NCI-H2196 (cell line): ENCODE measurements at regions not wholly inside any gene's neighbourhood (a gene's known extent, or its start where the extent isn't known, plus 50 kb on each side); places are given as distances from the start of the nearest gene placed in this dataset.

Experiments used
- DNase-seq: peaks from one replicate; lab custom pipeline; 2025; ENCODE audit not compliant: unreplicated experiment; lab: John Stamatoyannopoulos, UW

DNA sequence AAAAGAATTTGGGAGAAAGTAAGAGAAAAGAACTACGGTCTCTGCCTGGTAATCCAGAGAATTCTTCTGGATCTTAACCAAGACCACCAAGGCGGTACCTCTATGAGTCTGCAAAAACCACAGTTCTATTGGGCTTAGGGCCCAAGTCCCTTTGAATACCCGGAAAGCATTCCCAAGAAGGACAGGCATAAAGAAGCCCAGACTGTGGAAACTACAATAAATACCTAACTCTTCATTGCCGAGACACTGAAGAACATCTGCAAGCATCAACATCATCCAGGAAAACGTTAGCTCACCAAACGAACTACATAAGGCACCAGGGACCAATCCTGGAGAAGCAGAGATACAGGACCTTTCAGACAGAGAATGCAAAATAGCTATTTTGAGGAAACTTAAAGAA, 162.3 kb upstream of the TMC3 start:
- no peak for DNase-seq

DNA sequence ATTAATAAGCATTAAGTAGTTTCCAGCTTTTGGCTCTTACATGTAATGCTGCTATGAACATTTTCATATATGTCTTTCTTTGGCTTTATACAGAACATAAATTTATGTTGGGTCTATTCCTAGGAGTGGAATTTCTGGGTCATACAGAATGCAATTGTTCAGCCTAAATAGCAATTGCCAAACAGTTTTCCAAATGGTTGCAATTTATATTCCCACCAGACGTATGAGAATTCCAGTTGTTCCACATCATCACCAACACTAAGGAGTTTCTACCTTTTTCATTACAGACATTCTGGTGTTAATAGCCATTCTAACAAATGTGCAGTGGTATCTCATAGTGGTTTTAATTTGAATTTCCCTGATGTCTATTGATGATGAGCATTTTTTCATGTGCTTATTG, 160.1 kb upstream of the TMC3 start:
- no peak for DNase-seq

DNA sequence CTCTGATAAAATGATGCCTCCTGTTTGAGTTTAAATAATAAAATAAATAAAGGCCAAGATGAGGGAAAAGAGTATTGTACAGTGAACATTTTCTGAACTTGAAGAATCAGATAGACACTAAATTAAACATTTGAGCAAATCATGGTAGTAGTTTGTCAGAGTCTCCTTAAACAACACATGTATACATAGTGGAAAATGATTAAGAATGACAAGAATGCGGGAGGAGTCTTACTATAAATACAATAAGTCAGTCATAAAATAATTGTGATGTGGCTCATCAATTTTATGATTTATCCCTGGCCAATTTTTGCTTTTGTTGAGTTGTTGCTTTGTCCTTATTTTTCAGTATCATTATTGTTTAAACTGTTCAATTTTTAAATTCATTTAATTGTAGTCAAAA, 158.0 kb upstream of the TMC3 start:
- no peak for DNase-seq

DNA sequence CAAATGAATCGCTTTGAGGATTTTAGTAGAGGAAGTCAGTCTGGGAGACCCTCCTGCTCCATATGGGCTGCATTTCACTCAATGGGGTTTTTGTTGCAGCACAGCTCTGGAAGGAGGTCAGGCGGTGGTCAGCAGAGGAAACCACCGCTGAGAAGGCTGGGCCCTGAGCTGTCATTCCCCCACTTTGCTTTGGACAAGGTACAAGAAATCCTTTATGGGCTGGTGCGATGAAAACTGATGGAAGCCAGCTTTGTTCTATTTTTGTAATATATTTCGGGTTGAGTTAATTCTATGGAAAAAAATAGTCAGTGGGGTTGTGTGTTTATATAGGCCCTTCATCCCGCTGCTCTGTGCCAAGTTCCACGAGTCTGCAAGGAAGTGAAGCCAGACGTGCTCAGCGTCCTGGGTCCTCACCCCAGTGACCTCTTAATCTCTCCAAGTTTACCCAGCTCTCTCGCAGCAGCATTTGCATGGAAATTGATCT, 157.1 kb upstream of the TMC3 start:
- DNase-seq: no peak

DNA sequence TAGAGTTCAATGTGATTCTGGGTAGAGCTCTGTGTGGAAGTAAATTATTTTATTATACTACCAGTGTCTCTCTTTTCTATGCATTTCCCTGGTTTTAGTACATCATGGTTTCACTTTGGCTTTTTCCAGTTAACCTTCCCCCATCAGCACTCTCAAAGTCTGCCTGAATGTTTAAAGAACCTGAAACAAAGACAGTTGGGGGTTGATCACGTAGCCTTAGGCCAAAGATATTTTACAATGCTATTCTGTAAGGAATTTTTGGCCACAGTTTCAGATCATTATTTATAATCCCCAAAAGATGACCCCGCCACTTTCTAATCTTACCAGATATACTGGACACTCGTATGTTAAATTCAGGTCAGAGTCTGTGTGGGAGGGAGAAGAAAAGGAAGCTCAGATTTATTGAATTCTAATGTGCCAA, 156.3 kb upstream of the TMC3 start:
- no peak for DNase-seq

DNA sequence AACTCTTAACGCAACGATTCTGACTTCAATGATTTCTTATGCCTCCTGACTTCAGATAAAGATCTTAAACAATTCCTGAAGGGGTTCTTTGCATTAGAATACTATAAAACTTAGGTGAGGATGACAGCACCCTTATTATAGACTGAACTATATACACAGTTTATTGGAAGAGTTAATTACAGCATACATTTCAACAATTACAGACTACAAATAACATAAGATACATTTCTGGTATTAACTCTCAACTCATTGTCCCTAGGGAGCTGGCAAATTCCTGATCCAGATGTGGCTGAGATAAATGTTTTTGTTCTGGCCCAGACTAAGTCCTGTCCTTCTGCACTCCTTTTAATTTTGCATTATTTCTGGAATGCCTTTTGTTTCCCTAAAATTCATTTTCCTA, 155.5 kb upstream of the TMC3 start:
- no peak for DNase-seq

DNA sequence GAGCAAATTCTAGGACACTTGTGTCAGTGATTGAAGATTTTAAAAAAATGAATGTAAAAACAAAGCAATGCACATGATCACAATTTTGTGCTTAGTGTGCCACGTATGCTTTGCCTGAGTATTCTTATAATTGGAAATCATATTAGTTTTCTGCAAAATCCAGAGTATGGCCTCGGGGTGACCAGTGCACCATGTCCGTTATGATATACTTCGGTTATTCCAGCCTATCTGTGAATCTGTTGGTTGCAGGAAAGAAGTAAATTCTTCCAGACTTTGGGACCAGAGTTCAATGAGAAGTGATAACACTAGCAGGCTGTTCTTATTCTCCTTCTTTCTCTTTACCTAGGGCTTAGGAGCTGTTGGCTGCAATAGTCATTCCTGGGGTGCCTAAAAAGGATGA, 152.0 kb upstream of the TMC3 start:
- DNase-seq: no peak

DNA sequence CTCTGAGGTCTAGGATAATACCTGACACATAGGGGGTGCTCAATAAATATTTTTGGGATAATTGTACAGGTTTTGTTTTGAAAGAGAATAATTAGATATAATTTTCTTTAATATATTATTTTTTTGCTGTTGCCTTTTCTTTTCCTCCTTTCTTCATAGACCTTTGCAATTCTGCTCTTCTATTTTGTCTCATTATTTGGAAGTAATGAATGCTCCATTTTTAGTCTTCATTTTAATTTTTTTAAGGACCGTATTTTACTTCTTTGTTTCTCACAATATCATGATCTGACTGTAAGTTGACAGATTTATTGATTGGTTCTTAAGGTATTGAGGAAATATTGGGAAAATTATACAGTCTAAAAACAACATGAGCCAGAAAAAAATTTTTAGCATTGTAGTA, 150.5 kb upstream of the TMC3 start:
- DNase-seq: no peak

DNA sequence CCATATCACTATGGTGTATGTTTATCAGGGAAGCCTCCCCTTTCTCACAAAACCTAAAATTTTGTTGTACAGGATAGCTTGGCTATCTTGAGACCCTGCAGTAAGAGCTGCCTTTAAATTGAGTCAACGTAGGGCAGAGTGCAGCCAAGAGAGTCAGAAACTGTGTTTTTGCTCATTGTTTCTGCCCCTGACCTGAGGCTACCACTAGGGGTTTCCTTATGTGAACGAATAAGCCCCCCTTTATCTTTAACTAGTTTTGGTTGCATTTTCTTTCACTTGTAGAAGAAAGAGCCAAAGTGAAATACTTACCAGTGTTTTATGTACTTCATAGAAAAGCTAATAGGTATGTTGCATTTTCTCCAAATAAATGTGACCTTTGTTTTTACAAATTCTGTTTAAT, 149.9 kb upstream of the TMC3 start:
- DNase-seq: no peak

DNA sequence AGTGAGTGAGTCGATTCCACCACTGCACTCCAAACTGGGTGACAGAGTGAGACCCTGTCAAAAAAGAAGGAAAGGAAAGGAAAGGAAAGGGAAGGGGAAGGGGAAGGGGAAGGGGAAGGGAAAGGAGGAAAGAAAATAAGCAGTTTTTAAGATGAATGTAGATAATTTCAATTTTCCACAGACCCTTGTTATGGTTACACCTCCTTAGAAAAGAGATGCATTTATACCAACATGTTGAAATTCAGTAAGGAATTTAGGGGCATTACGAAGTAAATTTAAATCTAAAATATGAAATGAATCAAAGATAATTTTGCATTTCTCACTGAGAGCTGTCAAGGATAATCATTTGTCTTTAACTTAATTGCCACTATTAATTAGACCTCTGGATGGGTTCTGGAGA, 146.5 kb upstream of the TMC3 start:
- DNase-seq: no peak

DNA sequence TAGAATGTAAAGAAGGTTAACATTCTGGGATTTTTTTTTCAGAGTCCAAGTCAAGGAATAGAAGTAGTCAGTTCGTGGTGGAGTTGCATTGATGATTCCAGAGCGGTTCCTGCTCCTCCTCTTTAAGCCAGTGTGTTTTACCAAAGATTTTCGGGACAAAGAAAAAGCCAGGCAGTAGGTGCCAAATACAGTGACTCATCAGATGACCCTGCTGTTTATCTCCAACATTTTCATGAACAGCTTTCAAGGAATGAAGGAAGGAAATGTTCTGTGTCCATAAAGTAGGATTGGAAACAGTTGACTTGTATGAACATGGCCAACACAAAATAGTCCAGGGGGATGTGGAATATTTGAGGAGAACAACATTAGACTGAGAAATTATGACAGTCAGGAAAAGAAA, 142.4 kb upstream of the TMC3 start:
- no peak for DNase-seq

DNA sequence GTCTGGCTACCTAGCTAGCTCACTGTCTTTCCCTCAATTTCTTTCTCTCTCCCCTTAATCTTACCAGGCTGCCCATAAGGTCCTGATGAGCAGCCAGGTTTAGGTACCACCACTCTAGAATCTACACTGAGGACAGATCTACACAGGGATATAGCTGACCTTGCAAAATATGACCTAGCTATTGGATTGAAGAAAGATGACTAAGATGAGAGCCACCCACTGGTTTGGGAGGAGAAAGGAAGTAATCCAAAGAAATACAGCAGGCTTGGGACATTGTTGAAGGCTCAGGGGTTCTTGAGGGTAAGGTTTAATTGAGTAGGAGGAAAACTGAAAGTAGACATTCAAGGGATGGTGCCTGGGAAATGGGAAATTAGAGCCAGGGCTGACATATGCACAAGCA, 142.0 kb upstream of the TMC3 start:
- DNase-seq: no peak

DNA sequence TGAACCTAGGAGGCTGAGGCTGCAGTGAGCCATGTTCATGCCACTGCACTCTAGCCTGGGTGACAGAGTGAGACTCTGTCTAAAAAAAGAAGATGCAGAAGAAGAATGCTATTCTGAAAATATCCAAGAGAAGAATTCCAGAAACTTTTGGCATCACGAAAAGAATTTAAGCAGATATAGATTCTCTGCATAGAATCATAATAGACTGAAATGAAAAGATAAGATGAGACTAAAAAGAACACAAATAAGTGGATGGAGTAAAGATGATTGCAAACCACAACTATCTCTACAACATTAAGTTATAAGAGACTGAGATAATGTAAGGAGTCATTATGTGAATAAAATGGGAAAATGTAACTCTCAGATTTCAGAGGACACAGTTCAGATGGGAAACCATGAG, 140.7 kb upstream of the TMC3 start:
- no peak for DNase-seq

DNA sequence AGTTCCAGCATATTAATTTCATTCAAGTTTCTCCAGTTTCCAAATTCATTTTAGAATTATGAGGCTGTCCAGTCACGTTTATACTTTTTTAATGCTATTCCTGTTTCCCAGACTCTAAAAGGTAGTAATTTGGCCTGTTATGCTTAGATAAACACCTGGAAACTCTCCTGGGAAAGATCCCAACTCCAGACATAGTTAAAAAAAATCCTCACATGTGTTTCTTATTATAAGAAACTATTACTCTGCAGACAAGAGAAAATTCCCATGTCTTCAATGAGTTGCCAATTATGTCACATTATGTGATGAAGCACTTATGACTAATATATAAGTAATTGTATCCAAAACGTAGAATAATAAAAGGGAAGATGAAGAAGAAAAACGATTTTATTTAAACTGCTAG, 137.1 kb upstream of the TMC3 start:
- DNase-seq: no peak

DNA sequence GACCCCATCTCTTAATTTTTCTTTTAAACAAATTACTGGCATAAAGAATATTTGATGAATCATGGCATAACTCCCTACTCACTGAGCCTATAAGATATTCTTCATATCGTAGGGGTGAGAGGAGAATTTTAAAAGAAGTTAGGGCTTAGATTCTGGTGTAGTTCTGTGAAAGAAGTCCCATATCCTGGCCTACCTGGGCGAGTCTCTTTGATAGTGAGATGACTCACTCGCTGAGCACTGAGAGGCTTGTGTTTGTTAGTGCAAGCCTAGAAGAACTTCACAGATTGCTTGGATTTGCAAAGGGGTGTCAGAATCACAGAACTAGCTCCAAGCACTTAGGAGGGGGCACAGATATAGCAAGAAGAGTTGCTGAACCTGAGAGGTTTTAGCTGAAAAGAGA, 133.8 kb upstream of the TMC3 start:
- DNase-seq: no peak

DNA sequence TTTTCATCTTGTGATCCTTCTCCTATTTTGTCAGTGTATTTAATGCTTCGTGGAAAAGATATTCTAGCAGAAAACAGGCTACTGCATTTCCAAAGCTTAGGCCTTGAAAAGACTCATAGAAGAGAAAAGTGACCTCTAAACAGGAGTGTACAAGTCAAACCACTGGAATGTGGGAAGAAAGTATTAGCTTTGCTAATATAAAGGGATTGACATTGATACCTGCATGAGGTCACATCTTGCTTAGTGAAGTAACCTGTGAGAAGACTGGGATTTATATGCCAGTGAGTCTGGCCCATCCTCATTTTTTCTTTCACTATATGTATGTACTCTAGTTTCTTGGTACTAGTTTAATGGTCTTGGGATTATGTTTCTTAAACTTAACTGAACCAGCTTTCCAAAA, 132.9 kb upstream of the TMC3 start:
- DNase-seq: no peak

DNA sequence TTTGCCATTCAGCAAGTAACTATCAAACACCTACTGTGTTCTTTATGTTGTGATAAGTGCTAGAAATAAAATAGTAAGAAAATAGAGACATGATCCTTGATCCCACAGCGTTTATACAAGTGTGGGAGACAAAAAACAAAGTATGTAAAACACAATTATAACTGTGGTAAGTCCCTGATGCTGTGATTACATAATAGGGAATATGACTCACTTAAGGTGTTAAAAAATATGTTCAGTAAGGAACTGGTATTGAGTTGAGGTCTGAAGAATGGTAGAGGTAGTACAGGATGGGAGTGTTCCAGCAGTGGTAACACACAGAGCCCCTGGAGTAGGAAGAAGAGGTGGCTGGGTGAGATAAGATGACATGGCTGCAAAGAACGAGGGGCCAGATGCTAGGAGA, 132.1 kb upstream of the TMC3 start:
- DNase-seq: no peak

DNA sequence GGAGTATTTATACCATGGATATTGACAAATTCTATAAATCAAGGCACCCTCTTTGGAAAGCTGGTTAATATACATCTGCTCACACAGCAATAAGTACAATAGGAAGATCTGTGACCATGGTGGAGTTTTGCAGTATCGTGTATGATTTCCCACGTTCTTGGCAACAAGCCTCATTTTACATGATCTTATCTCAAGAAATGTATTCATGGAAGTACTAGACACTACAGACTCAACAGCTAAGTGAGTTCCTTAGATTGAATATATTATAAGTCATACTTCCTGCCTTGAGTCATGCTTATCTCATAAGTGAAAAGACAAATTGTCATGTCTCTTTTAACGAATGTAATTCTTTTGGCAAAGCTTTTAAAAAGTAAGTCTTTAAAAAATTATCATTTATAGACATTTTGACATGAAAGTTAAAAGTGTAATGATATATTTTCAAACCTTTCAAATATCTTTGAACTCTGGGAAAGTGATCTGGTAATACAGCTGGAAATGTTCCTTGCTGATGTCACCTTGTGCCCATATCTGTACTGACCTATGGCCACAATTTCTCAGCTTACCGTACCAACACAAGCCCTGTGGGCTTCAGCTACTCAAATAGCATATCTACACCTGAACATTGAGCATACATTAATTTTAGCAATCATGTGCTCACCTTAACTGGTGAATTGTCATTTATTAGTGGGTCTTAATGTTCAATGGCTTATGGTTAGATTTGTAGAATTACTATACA, 130.3 kb upstream of the TMC3 start:
- no peak for DNase-seq

DNA sequence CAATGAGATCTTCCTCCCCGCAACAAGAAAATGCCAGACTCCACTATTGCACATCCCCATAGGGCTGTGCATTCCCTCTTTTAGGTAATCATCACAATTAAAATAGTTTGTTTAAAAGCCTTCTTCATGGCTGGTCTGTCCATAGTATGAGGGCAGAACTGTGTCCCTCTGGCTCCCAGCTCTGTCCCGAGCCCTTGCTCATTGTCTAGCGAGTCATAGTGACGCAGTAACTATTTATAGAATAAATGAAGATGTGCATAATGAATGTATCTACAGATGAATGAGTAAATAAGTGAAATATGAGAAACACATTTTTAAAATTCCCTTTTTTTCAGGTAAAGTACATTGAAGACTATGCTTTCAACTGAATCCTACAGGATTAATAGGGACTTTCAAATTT, 128.4 kb upstream of the TMC3 start:
- no peak for DNase-seq

DNA sequence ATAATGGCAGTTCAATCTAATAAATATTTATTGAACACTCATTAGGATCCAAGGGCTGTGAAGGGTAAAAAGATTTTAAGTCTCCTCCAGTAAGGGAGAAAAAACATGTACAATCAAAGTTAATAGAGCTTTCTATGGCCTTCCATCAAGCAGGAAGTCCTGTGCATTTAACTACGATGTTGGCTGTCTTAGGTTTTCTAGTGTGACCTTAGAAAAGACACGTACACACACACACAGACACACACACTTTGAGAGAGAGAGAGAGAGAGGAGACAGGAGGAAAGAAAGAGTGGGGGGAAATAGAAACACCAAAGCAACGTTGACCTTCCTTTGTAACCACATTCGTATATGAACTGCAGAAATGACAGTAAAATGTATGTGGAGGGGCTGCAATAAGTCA, 126.1 kb upstream of the TMC3 start:
- no peak for DNase-seq

DNA sequence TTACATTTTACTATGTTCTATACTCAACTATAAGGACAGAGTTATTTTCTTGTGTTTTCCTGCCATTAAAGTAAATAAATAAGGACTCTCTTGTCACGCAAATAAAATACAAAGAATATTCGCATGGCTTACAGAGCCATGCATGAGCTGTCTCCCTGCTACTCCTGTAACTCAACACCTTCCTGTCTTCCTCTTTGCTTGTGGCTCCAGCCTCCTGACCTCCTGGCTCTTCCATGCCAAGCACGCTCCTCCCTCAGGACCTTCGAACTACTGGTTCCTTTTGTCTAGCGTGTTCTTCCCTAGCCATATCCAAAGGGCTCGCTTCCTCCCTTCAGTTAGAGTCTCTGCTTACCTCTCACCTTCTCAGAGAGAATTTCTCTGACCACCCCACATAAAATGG, 124.3 kb upstream of the TMC3 start:
- no peak for DNase-seq

DNA sequence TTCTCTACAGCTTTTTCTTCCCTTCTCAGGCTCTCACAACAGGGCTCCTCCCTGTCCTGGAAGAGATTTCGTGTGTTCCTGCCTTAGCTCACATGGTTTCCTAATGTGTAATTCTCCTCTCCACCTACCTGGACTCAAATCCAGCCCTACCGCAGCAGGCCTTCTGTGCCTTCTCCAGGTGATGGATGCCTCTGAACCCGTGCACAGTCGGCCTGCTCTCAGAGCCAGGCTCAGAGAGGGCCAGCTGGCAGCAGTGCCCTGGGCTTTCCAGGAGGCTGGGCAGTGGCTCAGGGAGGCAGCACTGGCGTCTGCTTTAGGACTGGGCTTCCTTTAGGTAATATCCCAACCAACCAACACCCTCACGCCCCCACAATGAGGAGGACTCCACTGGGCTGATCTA, 123.2 kb upstream of the TMC3 start:
- DNase-seq: no peak

DNA sequence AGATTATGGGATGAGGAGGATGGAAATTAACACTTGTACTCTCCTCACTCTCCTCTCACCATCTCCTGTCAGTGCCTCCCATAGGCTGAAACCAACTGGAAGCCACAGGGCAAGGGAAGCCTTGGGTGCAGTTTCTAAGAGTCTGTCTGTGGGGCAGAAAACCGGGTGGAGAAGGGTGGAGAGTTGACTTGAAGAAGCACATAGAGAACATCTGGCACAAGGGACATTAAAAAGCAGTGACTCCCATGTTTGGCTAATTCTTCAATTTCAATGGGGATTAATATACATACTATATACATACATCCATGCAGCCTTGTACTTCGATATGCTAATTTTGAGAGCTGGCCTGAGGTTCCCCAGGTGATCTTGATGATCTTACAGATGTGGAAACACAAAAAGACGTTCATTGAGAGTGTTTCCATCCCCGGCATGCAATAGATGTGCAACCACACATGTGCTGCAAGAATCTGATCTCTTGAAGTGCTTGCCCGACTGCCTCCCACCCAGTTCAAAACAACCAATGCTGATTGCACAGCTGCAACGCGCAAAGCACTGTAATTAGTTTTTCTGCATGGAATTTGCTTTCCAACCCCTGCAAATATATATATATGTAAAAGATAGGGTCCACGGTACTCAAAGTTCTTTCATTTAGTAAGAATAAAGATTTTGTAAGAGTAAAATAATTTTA, 121.9 kb upstream of the TMC3 start:
- no peak for DNase-seq
